Gastrocnemius medialis (tissue), 4 donors: ENCODE measurements at regions not wholly inside any gene's neighbourhood (a gene's known extent, or its start where the extent isn't known, plus 50 kb on each side); places are given as distances from the start of the nearest gene placed in this dataset.

Experiments
- CTCF ChIP-seq, 5 experiments: fragments of 450-650 bp in 3 of 5; fragments of 200-600 bp in 2 of 5; sonication (generic) in 2 of 5; IDR thresholded peaks in 4 of 5; conservative IDR thresholded peaks in 1 of 5; 1 replicate in 4 of 5; 2 replicates in 1 of 5; pipeline ENCODE4 v1.5.1; 2016 to 2019; ENCODE audit warnings: antibody characterized with exemption in 5 of 5, mild to moderate bottlenecking in 3 of 5, moderate library complexity in 3 of 5
- POLR2A ChIP-seq, 2 donors: fragments of 450-650 bp; IDR thresholded peaks; one replicate each; pipeline ENCODE4 v1.6.1; 2017; ENCODE audit warnings: antibody characterized with exemption in 2 of 2, mild to moderate bottlenecking in 2 of 2, moderate library complexity in 2 of 2

- TF ChIP-seq CTCF (IDR thresholded peaks at IDR 0.05 in 4 of 5, conservative IDR thresholded peaks at IDR 0.05 in 1 of 5) (no peak), POLR2A (IDR thresholded peaks at IDR 0.05) (no peak)
Measured at GRCh38 chr20:59393142-59393541, 92.7 kb downstream of the EDN3 start.
